Neural progenitor cell (in vitro differentiated cells): ENCODE measurements at regions not wholly inside any gene's neighbourhood (a gene's known extent, or its start where the extent isn't known, plus 50 kb on each side); places are given as distances from the start of the nearest gene placed in this dataset.

ENCODE experiments used
- DNase-seq: peaks from one replicate; pipeline ENCODE4 v3.0.0-alpha.2; 2016; ENCODE audit warnings: low spot score
- H2AFZ ChIP-seq: fragments of 200-600 bp; sonication (generic); replicated peaks from 2 replicates; pipeline ENCODE4 v1.6.1; 2016; ENCODE audit warnings: antibody characterized with exemption
- H3F3A ChIP-seq: fragments of 200-600 bp; sonication (generic); 2 replicates; pipeline ENCODE4 v1.6.1; 2016; ENCODE audit warnings: antibody characterized with exemption, low read depth
- H3K27ac ChIP-seq: fragments of 200-600 bp; sonication (generic); 2 replicates; pipeline ENCODE4 v1.5.1; 2016; ENCODE audit warnings: mild to moderate bottlenecking
- H3K27me3 ChIP-seq: fragments of 200-600 bp; sonication (generic); 2 replicates; pipeline ENCODE4 v1.6.1; 2016; ENCODE audit warnings: mild to moderate bottlenecking, moderate library complexity
- H3K36me3 ChIP-seq: fragments of 200-600 bp; sonication (generic); 2 replicates; pipeline ENCODE4 v1.5.1; 2016
- H3K4me1 ChIP-seq: fragments of 200-600 bp; sonication (generic); 2 replicates; pipeline ENCODE4 v1.6.1; 2016; ENCODE audit warnings: mixed run types
- H3K4me2 ChIP-seq: fragments of 200-600 bp; sonication (generic); 2 replicates; pipeline ENCODE4 v1.6.1; 2016
- H3K4me3 ChIP-seq: fragments of 200-600 bp; sonication (generic); 2 replicates; pipeline ENCODE4 v1.5.1; 2016
- H3K79me2 ChIP-seq: fragments of 200-600 bp; sonication (generic); 2 replicates; pipeline ENCODE4 v1.6.1; 2016; ENCODE audit warnings: low read depth
- H3K9ac ChIP-seq: fragments of 200-600 bp; sonication (generic); 2 replicates; pipeline ENCODE4 v1.6.1; 2016
- H3K9me3 ChIP-seq: fragments of 200-600 bp; sonication (generic); 2 replicates; pipeline ENCODE4 v1.5.1; 2016; ENCODE audit warnings: low read depth
- H4K20me1 ChIP-seq: fragments of 200-600 bp; sonication (generic); 2 replicates; pipeline ENCODE4 v1.6.1; 2016; ENCODE audit warnings: low read depth
- H3K27ac Mint-ChIP-seq: 3 replicates; pipeline ENCODE4 v1.8.0; 2021; ENCODE audit warnings: mixed read lengths
- H3K27me3 Mint-ChIP-seq: 2 replicates; pipeline ENCODE4 v1.8.0; 2022; ENCODE audit warnings: low read depth, mild to moderate bottlenecking, inconsistent platforms, moderate library complexity, mixed read lengths; ENCODE audit not compliant: insufficient read depth
- H3K36me3 Mint-ChIP-seq: 3 replicates; pipeline ENCODE4 v1.8.0; 2021; ENCODE audit warnings: mixed read lengths
- H3K4me1 Mint-ChIP-seq: 3 replicates; pipeline ENCODE4 v1.8.0; 2021; ENCODE audit warnings: mixed read lengths
- H3K4me3 Mint-ChIP-seq: 3 replicates; pipeline ENCODE4 v1.8.0; 2021; ENCODE audit warnings: mild to moderate bottlenecking, moderate library complexity, mixed read lengths
- H3K9me3 Mint-ChIP-seq: 3 replicates; pipeline ENCODE4 v1.8.0; 2020; ENCODE audit warnings: mixed read lengths
- CTCF ChIP-seq: fragments of 200-600 bp; sonication (generic); IDR thresholded peaks from 2 replicates; pipeline ENCODE4 v1.5.1; 2017; ENCODE audit warnings: antibody characterized with exemption, mild to moderate bottlenecking
- EZH2 ChIP-seq: fragments of 200-600 bp; sonication (generic); IDR thresholded peaks from 2 replicates; pipeline ENCODE4 v1.6.1; 2017; ENCODE audit warnings: antibody characterized with exemption, mild to moderate bottlenecking, moderate library complexity
- EZH2phosphoT487 ChIP-seq: fragments of 200-600 bp; sonication (generic); IDR thresholded peaks from 2 replicates; pipeline ENCODE4 v1.6.1; 2017; ENCODE audit warnings: antibody characterized with exemption

GRCh38 chr3:3264796-3265195, 85.3 kb upstream of the CRBN start:
- H2AFZ ChIP-seq, result no peak overlapping the region
- H3K4me1 Mint-ChIP-seq, result no peaks in the 10 kb centered on the region
- DNase-seq, result no peak

GRCh38 chr3:3260870-3261269, 81.4 kb upstream of the CRBN start:
- no peaks in the 10 kb centered on the region for H3K79me2 ChIP-seq
- no peak overlapping the region for H3K4me2 ChIP-seq
- no peaks in the 10 kb centered on the region for H4K20me1 ChIP-seq
- Mint-ChIP-seq H3K4me1 (no peaks in the 10 kb centered on the region), H3K27me3 (no peaks in the 10 kb centered on the region), H3K36me3 (no peaks in the 10 kb centered on the region), H3K27ac (no peak overlapping the region), H3K4me3 (no peak overlapping the region), H3K9me3 (no peaks in the 10 kb centered on the region)
- H3K27me3 ChIP-seq, result no peaks in the 10 kb centered on the region
- H3K9me3 ChIP-seq, result no peaks in the 10 kb centered on the region
- DNase-seq, result no peak
- no peaks in the 10 kb centered on the region for H3F3A ChIP-seq
- TF ChIP-seq EZH2phosphoT487 (no peak), EZH2 (no peak), CTCF (no peak)
- no peak overlapping the region for H3K9ac ChIP-seq
- H3K36me3 ChIP-seq, result no peaks in the 10 kb centered on the region
- H2AFZ ChIP-seq, result no peak overlapping the region
- no peak overlapping the region for H3K27ac ChIP-seq
- no peaks in the 10 kb centered on the region for H3K4me1 ChIP-seq
- no peak overlapping the region for H3K4me3 ChIP-seq

More at GRCh38 chr3:3264796-3265195, 85.3 kb upstream of the CRBN start:
- H3K9ac ChIP-seq, result no peak overlapping the region
- H3K27ac ChIP-seq, result no peak overlapping the region
- H3K9me3 ChIP-seq, result no peaks in the 10 kb centered on the region
- Mint-ChIP-seq H3K27ac (no peak overlapping the region), H3K4me3 (no peak overlapping the region), H3K36me3 (no peaks in the 10 kb centered on the region), H3K9me3 (no peaks in the 10 kb centered on the region), H3K27me3 (no peaks in the 10 kb centered on the region)
- H3F3A ChIP-seq, result no peaks in the 10 kb centered on the region
- H3K27me3 ChIP-seq, result no peaks in the 10 kb centered on the region
- no peaks in the 10 kb centered on the region for H3K79me2 ChIP-seq
- no peaks in the 10 kb centered on the region for H3K4me1 ChIP-seq
- no peaks in the 10 kb centered on the region for H3K36me3 ChIP-seq
- H4K20me1 ChIP-seq, result no peaks in the 10 kb centered on the region
- no peak overlapping the region for H3K4me3 ChIP-seq
- no peak for TF ChIP-seq CTCF
- TF ChIP-seq EZH2, result no peak
- no peak for TF ChIP-seq EZH2phosphoT487
- H3K4me2 ChIP-seq, result no peak overlapping the region

GRCh38 chr3:3259181-3259580, 79.7 kb upstream of the CRBN start:
- no peaks in the 10 kb centered on the region for H3K4me1 Mint-ChIP-seq
- no peaks in the 10 kb centered on the region for H3K36me3 Mint-ChIP-seq
- H3K4me3 ChIP-seq, result no peak overlapping the region

More at GRCh38 chr3:3259181-3259580, 79.7 kb upstream of the CRBN start:
- H3K9me3 ChIP-seq, result no peaks in the 10 kb centered on the region
- no peak overlapping the region for H3K27ac ChIP-seq
- DNase-seq, result no peak
- H3K4me1 ChIP-seq, result no peaks in the 10 kb centered on the region
- H3K79me2 ChIP-seq, result no peaks in the 10 kb centered on the region
- Mint-ChIP-seq H3K4me3 (no peak overlapping the region), H3K27ac (no peak overlapping the region), H3K9me3 (no peaks in the 10 kb centered on the region), H3K27me3 (no peaks in the 10 kb centered on the region)
- no peaks in the 10 kb centered on the region for H3F3A ChIP-seq
- H2AFZ ChIP-seq, result no peak overlapping the region
- H3K9ac ChIP-seq, result no peak overlapping the region
- no peak overlapping the region for H3K4me2 ChIP-seq
- H3K36me3 ChIP-seq, result no peaks in the 10 kb centered on the region
- TF ChIP-seq EZH2, result no peak
- TF ChIP-seq EZH2phosphoT487, result no peak
- TF ChIP-seq CTCF, result no peak
- H4K20me1 ChIP-seq, result no peaks in the 10 kb centered on the region
- no peaks in the 10 kb centered on the region for H3K27me3 ChIP-seq
